Loucy (cell line): ENCODE measurements at regions not wholly inside any gene's neighbourhood (a gene's known extent, or its start where the extent isn't known, plus 50 kb on each side); places are given as distances from the start of the nearest gene placed in this dataset.

Source experiments
- H2AFZ ChIP-seq: fragments of 200-600 bp; sonication (generic); 2 replicates; pipeline ENCODE4 v1.6.0; 2016; ENCODE audit warnings: antibody characterized with exemption, mild to moderate bottlenecking, low read length, moderate library complexity
- H3F3A ChIP-seq: fragments of 200-600 bp; 2 replicates; pipeline ENCODE4 v1.6.0; 2016; ENCODE audit warnings: antibody characterized with exemption, low read depth, mild to moderate bottlenecking
- H3K27me3 ChIP-seq: fragments of 200-600 bp; sonication (generic); 2 replicates; pipeline ENCODE4 v1.6.1; 2014; ENCODE audit warnings: low read length, mild to moderate bottlenecking; ENCODE audit not compliant: insufficient read depth, poor library complexity, severe bottlenecking
- H3K36me3 ChIP-seq: fragments of 200-600 bp; sonication (generic); 2 replicates; pipeline ENCODE4 v1.6.1; 2016; ENCODE audit warnings: low read length; ENCODE audit not compliant: insufficient read depth
- H3K4me1 ChIP-seq: fragments of 200-600 bp; sonication (generic); 2 replicates; pipeline ENCODE4 v1.5.1; 2014; ENCODE audit warnings: low read length, mild to moderate bottlenecking; ENCODE audit not compliant: insufficient read depth, poor library complexity, severe bottlenecking
- H3K4me2 ChIP-seq: fragments of 200-600 bp; sonication (generic); 2 replicates; pipeline ENCODE4 v1.6.0; 2014; ENCODE audit warnings: antibody characterized with exemption, low read length, low read depth, mild to moderate bottlenecking; ENCODE audit not compliant: poor library complexity, severe bottlenecking
- H3K4me3 ChIP-seq: fragments of 200-600 bp; sonication (generic); 2 replicates; pipeline ENCODE4 v1.5.1; 2014; ENCODE audit warnings: low read length, mild to moderate bottlenecking, mixed read lengths; ENCODE audit not compliant: poor library complexity, severe bottlenecking
- H3K79me2 ChIP-seq: fragments of 200-600 bp; sonication (generic); 2 replicates; pipeline ENCODE4 v1.6.1; 2014; ENCODE audit warnings: low read length; ENCODE audit not compliant: insufficient read depth
- H3K9ac ChIP-seq: fragments of 200-600 bp; sonication (generic); 2 replicates; pipeline ENCODE4 v1.6.0; 2014; ENCODE audit warnings: mild to moderate bottlenecking, low read depth, low read length, moderate library complexity; ENCODE audit not compliant: poor library complexity, severe bottlenecking
- H3K9me2 ChIP-seq: fragments of 200-600 bp; sonication (generic); replicated peaks from 2 replicates; pipeline ENCODE4 v1.6.1; 2016; ENCODE audit warnings: low read depth, low read length, mixed read lengths
- H3K9me3 ChIP-seq: fragments of 200-600 bp; sonication (generic); 2 replicates; pipeline ENCODE4 v1.6.1; 2014; ENCODE audit warnings: mild to moderate bottlenecking, antibody characterized with exemption, low read length, low read depth; ENCODE audit not compliant: insufficient read depth
- H4K20me1 ChIP-seq: fragments of 200-600 bp; sonication (generic); 2 replicates; pipeline ENCODE4 v1.6.0; 2014; ENCODE audit warnings: antibody characterized with exemption, low read length, mild to moderate bottlenecking; ENCODE audit not compliant: insufficient read depth, poor library complexity, severe bottlenecking
- EZH2phosphoT487 ChIP-seq: fragments of 200-600 bp; IDR thresholded peaks from 2 replicates; pipeline ENCODE4 v1.6.1; 2018; ENCODE audit warnings: antibody characterized with exemption, mild to moderate bottlenecking, moderate library complexity, borderline replicate concordance
- TF ChIP-seq, protein P1 (sequence below): fragments of 200-600 bp; sonication (generic); conservative IDR thresholded peaks from 2 replicates; pipeline ENCODE4 v1.5.1; 2014; ENCODE audit warnings: mild to moderate bottlenecking, antibody characterized with exemption, low read length

- H3K79me2 ChIP-seq: no peaks in the 10 kb centered on the region
- H3K9ac ChIP-seq: no peak overlapping the region
- no peaks in the 10 kb centered on the region for H4K20me1 ChIP-seq
- H3K9me3 ChIP-seq: no peaks in the 10 kb centered on the region
- no peak overlapping the region for H3K4me3 ChIP-seq
- H3K36me3 ChIP-seq: no peaks in the 10 kb centered on the region
- H3K4me2 ChIP-seq: no peak overlapping the region
- H3F3A ChIP-seq: no peaks in the 10 kb centered on the region
- TF ChIP-seq, protein P1, sequence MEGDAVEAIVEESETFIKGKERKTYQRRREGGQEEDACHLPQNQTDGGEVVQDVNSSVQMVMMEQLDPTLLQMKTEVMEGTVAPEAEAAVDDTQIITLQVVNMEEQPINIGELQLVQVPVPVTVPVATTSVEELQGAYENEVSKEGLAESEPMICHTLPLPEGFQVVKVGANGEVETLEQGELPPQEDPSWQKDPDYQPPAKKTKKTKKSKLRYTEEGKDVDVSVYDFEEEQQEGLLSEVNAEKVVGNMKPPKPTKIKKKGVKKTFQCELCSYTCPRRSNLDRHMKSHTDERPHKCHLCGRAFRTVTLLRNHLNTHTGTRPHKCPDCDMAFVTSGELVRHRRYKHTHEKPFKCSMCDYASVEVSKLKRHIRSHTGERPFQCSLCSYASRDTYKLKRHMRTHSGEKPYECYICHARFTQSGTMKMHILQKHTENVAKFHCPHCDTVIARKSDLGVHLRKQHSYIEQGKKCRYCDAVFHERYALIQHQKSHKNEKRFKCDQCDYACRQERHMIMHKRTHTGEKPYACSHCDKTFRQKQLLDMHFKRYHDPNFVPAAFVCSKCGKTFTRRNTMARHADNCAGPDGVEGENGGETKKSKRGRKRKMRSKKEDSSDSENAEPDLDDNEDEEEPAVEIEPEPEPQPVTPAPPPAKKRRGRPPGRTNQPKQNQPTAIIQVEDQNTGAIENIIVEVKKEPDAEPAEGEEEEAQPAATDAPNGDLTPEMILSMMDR: no peak
- no peak overlapping the region for H2AFZ ChIP-seq
- no peaks in the 10 kb centered on the region for H3K27me3 ChIP-seq
- H3K9me2 ChIP-seq: no peaks in the 10 kb centered on the region
- H3K4me1 ChIP-seq: peaks cover 14% of the 10 kb centered on the region
Measured at GRCh38 chr7:3138997-3139396, 95.3 kb upstream of the CARD11 start.

DNA sequence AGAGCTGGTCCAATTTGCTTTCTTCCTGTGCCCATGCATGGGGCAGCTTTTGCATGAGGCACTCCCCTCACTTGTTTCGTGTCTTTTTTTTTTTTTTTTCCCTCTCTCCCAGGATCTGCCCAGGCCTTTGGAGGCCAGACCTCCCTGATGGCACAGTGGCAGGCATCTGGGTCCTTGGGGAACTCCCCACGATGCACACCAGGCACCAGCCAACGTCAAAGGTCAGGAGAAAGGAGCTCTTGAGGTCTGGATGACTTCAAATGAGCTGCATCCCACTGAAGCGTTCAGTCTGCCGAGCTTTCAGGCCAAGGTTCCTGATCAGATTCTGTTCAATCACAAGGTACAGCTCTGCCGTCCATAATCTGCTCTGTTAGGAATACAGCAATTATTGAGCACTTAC lies 97.2 kb upstream of the CARD11 start:
- H3K4me2 ChIP-seq: no peak overlapping the region
- no peaks in the 10 kb centered on the region for H3F3A ChIP-seq
- no peaks in the 10 kb centered on the region for H3K9me2 ChIP-seq
- H3K4me3 ChIP-seq: no peak overlapping the region
- H3K79me2 ChIP-seq: no peaks in the 10 kb centered on the region
- H3K27me3 ChIP-seq: no peaks in the 10 kb centered on the region
- no peaks in the 10 kb centered on the region for H3K4me1 ChIP-seq
- no peaks in the 10 kb centered on the region for H3K9me3 ChIP-seq
- no peak overlapping the region for H3K9ac ChIP-seq
- no peak overlapping the region for H2AFZ ChIP-seq
- TF ChIP-seq, protein P1: no peak
- TF ChIP-seq EZH2phosphoT487: no peak
- H3K36me3 ChIP-seq: no peaks in the 10 kb centered on the region
- H4K20me1 ChIP-seq: no peaks in the 10 kb centered on the region

- no peaks in the 10 kb centered on the region for H3K9me2 ChIP-seq
- no peaks in the 10 kb centered on the region for H3K27me3 ChIP-seq
- no peaks in the 10 kb centered on the region for H3K4me1 ChIP-seq
- H4K20me1 ChIP-seq: no peaks in the 10 kb centered on the region
- TF ChIP-seq, protein P1: no peak
- no peak for TF ChIP-seq EZH2phosphoT487
- H2AFZ ChIP-seq: no peak overlapping the region
- no peak overlapping the region for H3K4me2 ChIP-seq
- H3K36me3 ChIP-seq: no peaks in the 10 kb centered on the region
- H3K9ac ChIP-seq: no peak overlapping the region
- no peak overlapping the region for H3K4me3 ChIP-seq
- no peaks in the 10 kb centered on the region for H3F3A ChIP-seq
- H3K9me3 ChIP-seq: no peaks in the 10 kb centered on the region
- H3K79me2 ChIP-seq: no peaks in the 10 kb centered on the region
Measured at GRCh38 chr7:3141326-3141725, 97.7 kb upstream of the CARD11 start.
